ENCODE measurements at regions not wholly inside any gene's neighbourhood (a gene's known extent, or its start where the extent isn't known, plus 50 kb on each side); places are given as distances from the start of the nearest gene placed in this dataset.

- Histone ChIP-seq H3K27ac (no peak overlapping the region), H3K27me3 (ENCODE audit: insufficient read depth, low read depth, severe bottlenecking) (no peaks in the 10 kb centered on the region)
- TF ChIP-seq CTCF (IDR thresholded peaks at IDR 0.05; ENCODE audit: low read depth, low read length), result no peak
Observed at GRCh38 chr3:180185650-180186049, 148.9 kb upstream of the PEX5L start.

GRCh38 chr3:180188512-180189309, 152.0 kb upstream of the PEX5L start:
- no peaks in the 10 kb centered on the region for H3K27me3 ChIP-seq (ENCODE audit: insufficient read depth, low read depth, severe bottlenecking)
- no peak overlapping the region for H3K27ac ChIP-seq
- DNase-seq, result no peak
- no peak overlapping the region for H3K4me3 ChIP-seq (ENCODE audit: low read depth, low read length)
- no peaks in the 10 kb centered on the region for H3K9me3 ChIP-seq (ENCODE audit: severe bottlenecking)
- H3K36me3 ChIP-seq, result no peaks in the 10 kb centered on the region
- TF ChIP-seq CTCF (IDR thresholded peaks at IDR 0.05; ENCODE audit: low read depth, low read length), result no peak

More at GRCh38 chr3:180185650-180186049, 148.9 kb upstream of the PEX5L start:
- H3K9me3 ChIP-seq (ENCODE audit: severe bottlenecking), result no peaks in the 10 kb centered on the region
- no peak for DNase-seq
- H3K36me3 ChIP-seq, result no peaks in the 10 kb centered on the region
- H3K4me3 ChIP-seq (ENCODE audit: low read depth, low read length), result no peak overlapping the region

- Histone ChIP-seq H3K36me3 (no peaks in the 10 kb centered on the region), H3K27me3 (ENCODE audit: insufficient read depth, low read depth, severe bottlenecking) (no peaks in the 10 kb centered on the region), H3K27ac (no peak overlapping the region), H3K9me3 (ENCODE audit: severe bottlenecking) (no peaks in the 10 kb centered on the region), H3K4me3 (ENCODE audit: low read depth, low read length) (no peak overlapping the region)
- no peak for DNase-seq
- TF ChIP-seq CTCF (IDR thresholded peaks at IDR 0.05; ENCODE audit: low read depth, low read length), result no peak
Observed at GRCh38 chr3:180189310-180189648, 152.5 kb upstream of the PEX5L start.

- TF ChIP-seq CTCF (IDR thresholded peaks at IDR 0.05; ENCODE audit: low read depth, low read length), result no peak
- H3K27ac ChIP-seq, result no peak overlapping the region
- no peaks in the 10 kb centered on the region for H3K9me3 ChIP-seq (ENCODE audit: severe bottlenecking)
Observed at GRCh38 chr3:180196658-180197057, 159.9 kb upstream of the PEX5L start.

GRCh38 chr3:180199417-180199995, 162.8 kb upstream of the PEX5L start:
- Histone ChIP-seq H3K9me3 (ENCODE audit: severe bottlenecking) (no peaks in the 10 kb centered on the region), H3K27me3 (ENCODE audit: insufficient read depth, low read depth, severe bottlenecking) (peaks cover 17% of the 10 kb centered on the region), H3K36me3 (no peaks in the 10 kb centered on the region), H3K27ac (no peak overlapping the region), H3K4me3 (ENCODE audit: low read depth, low read length) (no peak overlapping the region)
- peak; percentile 71 for DNase-seq
- no peak for TF ChIP-seq CTCF (IDR thresholded peaks at IDR 0.05; ENCODE audit: low read depth, low read length)

More at GRCh38 chr3:180196658-180197057, 159.9 kb upstream of the PEX5L start:
- Histone ChIP-seq H3K27me3 (ENCODE audit: insufficient read depth, low read depth, severe bottlenecking) (peaks cover 17% of the 10 kb centered on the region), H3K36me3 (no peaks in the 10 kb centered on the region), H3K4me3 (ENCODE audit: low read depth, low read length) (no peak overlapping the region)
- no peak for DNase-seq

Measured in WERI-Rb-1 (cell line).